Pancreas (tissue), 10 donors: ENCODE measurements at regions not wholly inside any gene's neighbourhood (a gene's known extent, or its start where the extent isn't known, plus 50 kb on each side); places are given as distances from the start of the nearest gene placed in this dataset.

Experiments
- ATAC-seq, 4 donors: fragments of 200-7000 bp; cut with Tn5 transposase; one replicate each; pipeline versions ENCODE4 v1.8.0 to v1.9.1; 2020; ENCODE audit warnings: mild to moderate bottlenecking in 4 of 4, moderate library complexity in 4 of 4
- DNase-seq, 6 donors: peaks; one replicate each; pipeline ENCODE4 v3.0.0-alpha.2; 2020
- FAIRE-seq: peaks from 2 replicates; lab custom pipeline; 2012; peaks lifted over from hg19 to GRCh38; lab: Jason Lieb, UNC
- H3K27ac ChIP-seq, 4 donors: fragments of 200-600 bp; sonication (generic); 1 replicate in 3 of 4; 2 replicates in 1 of 4; pipeline versions ENCODE4 v1.5.0 to v1.8.0; 2020
- H3K27me3 ChIP-seq, 4 donors: fragments of 200-600 bp; one replicate each; pipeline ENCODE4 v1.8.0; 2021
- H3K36me3 ChIP-seq, 3 donors: fragments of 200-600 bp; sonication (generic) in 1 of 3; one replicate each; pipeline versions ENCODE4 v1.5.0 to v1.8.0; 2020 to 2021
- H3K4me1 ChIP-seq, 3 donors: fragments of 200-600 bp; one replicate each; pipeline ENCODE4 v1.8.0; 2021
- H3K4me3 ChIP-seq, 4 donors: fragments of 200-600 bp; sonication (generic) in 2 of 4; one replicate each; pipeline versions ENCODE4 v1.5.0 to v1.8.0; 2020 to 2021
- H3K9me3 ChIP-seq, 4 donors: fragments of 200-600 bp; one replicate each; pipeline ENCODE4 v1.8.0; 2021
- CTCF ChIP-seq, 4 donors: fragments of 200-600 bp; sonication (generic) in 3 of 4; IDR thresholded peaks; one replicate each; pipeline versions ENCODE4 v1.5.0 to v1.8.0; 2021; ENCODE audit warnings: antibody characterized with exemption in 4 of 4
- WGBS, 2 donors: extraction: QIAGEN DNeasy Blood & Tissue Kit; methylation state at CpG; one replicate each; pipeline ENCODE4 v1.1.7; 2013; 5-methylcytosine and 5-hydroxymethylcytosine counted together
- intact Hi-C, 3 donors: fragments of 100-400 bp; cut with DNase I; formaldehyde crosslinking; loops; one replicate each; pipeline versions ENCODE4 v1.11.1 to v1.14.2; 2022
- donor health status: healthy with polysubstance abuse.
- donor health status: DM: no; HTN: no; CAD: no; lungs with moderate emphysema.
- donor health status: DM: no; HTN: no; CAD: no.
- donor health status: control.
- donor health status: control.
- donor health status: Bipolar disorder and iron deficiency.
- donor health status: DM: yes; HTN: yes; CAD: no.
- donor health status: DM: no; HTN: no; CAD: no.
- donor health status: DM: no; HTN: no; CAD: no.
- donor health status: DM: yes; HTN: yes; CAD: no.

DNA sequence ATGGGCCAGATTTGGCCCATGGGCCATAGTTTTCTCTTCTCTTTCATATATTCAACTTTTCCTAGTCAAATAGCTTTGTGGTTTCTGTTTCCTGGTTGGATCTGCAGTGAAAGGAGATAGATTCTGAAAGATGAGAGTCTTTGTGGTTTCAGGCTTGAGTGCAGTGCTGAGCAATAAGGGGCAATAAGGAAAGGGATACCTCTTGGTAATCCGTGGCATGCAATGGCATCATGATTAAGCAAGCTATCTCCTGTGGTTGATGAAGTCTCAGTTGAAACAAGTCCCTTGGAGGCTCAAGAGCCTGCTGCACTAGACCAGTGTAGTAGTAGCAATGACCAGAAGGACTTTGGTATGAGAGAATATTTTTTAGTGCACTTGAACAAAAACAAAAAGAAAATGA, 187.7 kb upstream of the CNTNAP2 start:
- ATAC-seq (no peak), FAIRE-seq (no peak)

DNA sequence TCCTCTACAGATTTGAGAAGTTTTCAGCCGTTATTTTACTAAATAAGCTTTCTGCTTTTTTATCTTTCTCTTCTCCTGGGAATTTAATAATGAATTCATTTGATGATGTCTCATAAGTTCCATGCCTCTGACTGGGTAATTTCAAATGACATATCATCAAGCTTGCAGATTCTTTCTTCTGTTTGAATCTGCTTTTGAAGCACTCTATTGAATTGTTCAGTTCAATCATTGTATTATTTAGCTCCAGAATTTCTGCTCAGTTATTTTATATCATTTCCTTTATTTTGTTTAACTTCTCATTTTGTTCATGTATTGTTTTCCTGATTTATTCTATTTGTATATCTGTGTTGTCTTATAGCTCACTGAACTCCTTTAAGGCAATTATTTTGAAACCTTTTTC, 196.9 kb upstream of the CNTNAP2 start:
- H3K27ac ChIP-seq = no peak overlapping the region
- DNase-seq (no peak), ATAC-seq (no peak), FAIRE-seq (no peak)
- H3K4me3 ChIP-seq = no peak overlapping the region
- H3K9me3 ChIP-seq = no peaks in the 10 kb centered on the region
- intact Hi-C loops = no loop called here
- H3K36me3 ChIP-seq = no peaks in the 10 kb centered on the region
- 68 to 85% methylated on average over 1 of the region's 1 CpG for WGBS, 2 donors
- no peaks in the 10 kb centered on the region for H3K27me3 ChIP-seq
- no peaks in the 10 kb centered on the region for H3K4me1 ChIP-seq
- no peak for TF ChIP-seq CTCF (IDR thresholded peaks at IDR 0.05)

More for the DNA sequence above, 187.7 kb upstream of the CNTNAP2 start:
- no peaks in the 10 kb centered on the region for H3K4me1 ChIP-seq
- H3K4me3 ChIP-seq = no peak overlapping the region
- TF ChIP-seq CTCF (IDR thresholded peaks at IDR 0.05) = no peak
- H3K36me3 ChIP-seq = no peaks in the 10 kb centered on the region
- no peak for DNase-seq
- WGBS, 2 donors = 38% methylated on average over 1 of the region's 1 CpG
- no peak overlapping the region for H3K27ac ChIP-seq
- H3K9me3 ChIP-seq = no peaks in the 10 kb centered on the region
- intact Hi-C loops = no loop called here
- H3K27me3 ChIP-seq = no peaks in the 10 kb centered on the region

GRCh38 chr7:145916776-145917175, 199.8 kb upstream of the CNTNAP2 start:
- no peaks in the 10 kb centered on the region for H3K4me1 ChIP-seq
- ATAC-seq = no peak
- no peak for FAIRE-seq
- no peak for DNase-seq
- H3K4me3 ChIP-seq = no peak overlapping the region
- no peaks in the 10 kb centered on the region for H3K36me3 ChIP-seq
- intact Hi-C loops = no loop called here
- H3K27ac ChIP-seq = no peak overlapping the region
- H3K9me3 ChIP-seq = no peaks in the 10 kb centered on the region
- TF ChIP-seq CTCF (IDR thresholded peaks at IDR 0.05) = no peak
- 74 to 86% methylated on average over 8 of the region's 8 CpGs for WGBS, 2 donors
- H3K27me3 ChIP-seq = no peaks in the 10 kb centered on the region

DNA sequence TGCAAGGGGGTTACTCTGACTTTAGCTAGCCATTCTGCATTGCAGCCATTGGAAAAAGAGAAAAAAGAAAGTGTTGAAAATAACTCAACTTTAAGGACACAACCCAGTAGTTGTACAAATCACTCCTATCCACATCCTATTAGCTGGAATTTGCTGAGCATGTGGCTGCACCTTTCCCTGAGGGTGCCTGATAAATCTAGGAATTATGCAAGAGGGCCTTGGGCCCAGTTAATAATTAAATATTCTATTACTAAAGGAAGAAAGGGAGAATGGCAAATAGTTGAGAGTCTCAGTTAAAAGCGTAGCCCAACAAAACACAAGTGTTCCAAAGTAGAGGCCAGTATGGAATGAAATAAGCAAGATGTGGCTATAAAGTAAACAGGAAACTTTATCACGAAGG, 200.9 kb upstream of the CNTNAP2 start:
- Histone ChIP-seq H3K36me3 (no peaks in the 10 kb centered on the region), H3K9me3 (no peaks in the 10 kb centered on the region), H3K4me3 (no peak overlapping the region), H3K27me3 (no peaks in the 10 kb centered on the region), H3K4me1 (no peaks in the 10 kb centered on the region), H3K27ac (no peak overlapping the region)
- WGBS, 2 donors = 20 to 24% methylated on average over 2 of the region's 2 CpGs
- TF ChIP-seq CTCF (IDR thresholded peaks at IDR 0.05) = no peak
- FAIRE-seq (no peak), ATAC-seq (peak in 2 of 4 donors; percentile 75 to 76), DNase-seq (no peak)
- intact Hi-C loops = no loop called here

GRCh38 chr7:145909991-145910513, 206.5 kb upstream of the CNTNAP2 start:
- ATAC-seq (no peak), DNase-seq (no peak), FAIRE-seq (no peak)
- H3K4me3 ChIP-seq = no peak overlapping the region
- H3K36me3 ChIP-seq = no peaks in the 10 kb centered on the region
- H3K4me1 ChIP-seq = no peaks in the 10 kb centered on the region
- intact Hi-C loops = no loop called here
- no peaks in the 10 kb centered on the region for H3K27me3 ChIP-seq
- H3K27ac ChIP-seq = no peak overlapping the region
- H3K9me3 ChIP-seq = no peaks in the 10 kb centered on the region
- 46 to 65% methylated on average over 3 of the region's 3 CpGs for WGBS, 2 donors
- TF ChIP-seq CTCF (IDR thresholded peaks at IDR 0.05) = no peak
